Fibroblast of gingiva (primary cell): ENCODE measurements at regions not wholly inside any gene's neighbourhood (a gene's known extent, or its start where the extent isn't known, plus 50 kb on each side); places are given as distances from the start of the nearest gene placed in this dataset.
"Not testable (repeated sequence)": the region's sequence is repeated elsewhere in the genome, so short reads cannot be mapped to it uniquely, and the experiment has no call there.

Source experiments
- DNase-seq: peaks from one replicate; pipeline ENCODE4 v3.0.0-alpha.2; 2011; ENCODE audit warnings: low read depth

- DNase-seq = not testable (repeated sequence)
Measured at GRCh38 chr3:20820872-20821271, 634.9 kb upstream of the SGO1 start.

- DNase-seq = no peak
Measured at GRCh38 chr3:20811631-20812030, 625.6 kb upstream of the SGO1 start.

GRCh38 chr3:20811006-20811405 lies 625.0 kb upstream of the SGO1 start:
- no peak for DNase-seq

GRCh38 chr3:20810555-20810954 lies 624.5 kb upstream of the SGO1 start:
- DNase-seq = no peak

- no peak for DNase-seq
Measured at GRCh38 chr3:20809356-20809755, 623.4 kb upstream of the SGO1 start.

GRCh38 chr3:20808864-20809263 lies 622.9 kb upstream of the SGO1 start:
- no peak for DNase-seq

- DNase-seq = no peak
Measured at GRCh38 chr3:20798666-20799065, 612.7 kb upstream of the SGO1 start.

GRCh38 chr3:20787005-20787404 lies 601.0 kb upstream of the SGO1 start:
- no peak for DNase-seq

- no peak for DNase-seq
Measured at GRCh38 chr3:20776692-20777091, 590.7 kb upstream of the SGO1 start.

GRCh38 chr3:20776286-20776685 lies 590.3 kb upstream of the SGO1 start:
- DNase-seq = no peak

- DNase-seq = no peak
Measured at GRCh38 chr3:20773320-20773984, 587.4 kb upstream of the SGO1 start.

GRCh38 chr3:20772869-20773268 lies 586.9 kb upstream of the SGO1 start:
- no peak for DNase-seq

- no peak for DNase-seq
Measured at GRCh38 chr3:20769430-20769829, 583.4 kb upstream of the SGO1 start.

- DNase-seq = no peak
Measured at GRCh38 chr3:20760981-20761380, 575.0 kb upstream of the SGO1 start.

GRCh38 chr3:20752416-20752815 lies 566.4 kb upstream of the SGO1 start:
- DNase-seq = no peak

GRCh38 chr3:20751296-20751695 lies 565.3 kb upstream of the SGO1 start:
- DNase-seq = no peak

GRCh38 chr3:20747741-20748140 lies 561.7 kb upstream of the SGO1 start:
- no peak for DNase-seq

- no peak for DNase-seq
Measured at GRCh38 chr3:20743553-20744321, 557.7 kb upstream of the SGO1 start.

GRCh38 chr3:20742903-20743552 lies 557.0 kb upstream of the SGO1 start:
- no peak for DNase-seq

- DNase-seq = no peak
Measured at GRCh38 chr3:20741381-20741780, 555.4 kb upstream of the SGO1 start.

GRCh38 chr3:20739814-20740213 lies 553.8 kb upstream of the SGO1 start:
- DNase-seq = no peak

GRCh38 chr3:20736287-20736852 lies 550.4 kb upstream of the SGO1 start:
- no peak for DNase-seq

- no peak for DNase-seq
Measured at GRCh38 chr3:20729185-20729584, 543.2 kb upstream of the SGO1 start.
